Suppressor macrophage (primary cell): ENCODE measurements at regions not wholly inside any gene's neighbourhood (a gene's known extent, or its start where the extent isn't known, plus 50 kb on each side); places are given as distances from the start of the nearest gene placed in this dataset.

ENCODE experiments used
- DNase-seq, 4 experiments: peaks; one replicate each; pipeline ENCODE4 v3.0.0-alpha.2; 2020 to 2022

- no peak for DNase-seq
Measured at GRCh38 chr7:130897515-130898419, 163.8 kb upstream of the KLF14 start.

GRCh38 chr7:130899071-130899560 lies 165.1 kb upstream of the KLF14 start:
- DNase-seq = peak in 2 of 4 experiments; percentile 45 to 51

- DNase-seq = no peak
Measured at GRCh38 chr7:130899638-130900401, 165.8 kb upstream of the KLF14 start.

- peak in 2 of 4 experiments; percentile 34 to 44 for DNase-seq
Measured at GRCh38 chr7:130900471-130901076, 166.6 kb upstream of the KLF14 start.

- peak in 3 of 4 experiments; percentile 65 to 81 (median 77) for DNase-seq
Measured at GRCh38 chr7:130901209-130901783, 167.3 kb upstream of the KLF14 start.

GRCh38 chr7:130902755-130903357 lies 168.8 kb upstream of the KLF14 start:
- DNase-seq = no peak

- DNase-seq = peak; percentile 81 to 97 (median 88)
Measured at GRCh38 chr7:130903358-130903974, 169.5 kb upstream of the KLF14 start.

- peak in 3 of 4 experiments; percentile 39 to 61 (median 48) for DNase-seq
Measured at GRCh38 chr7:130904031-130904757, 170.2 kb upstream of the KLF14 start.

- no peak for DNase-seq
Measured at GRCh38 chr7:130904792-130905191, 170.8 kb upstream of the KLF14 start.

- DNase-seq = no peak
Measured at GRCh38 chr7:130906575-130906974, 172.6 kb upstream of the KLF14 start.

- no peak for DNase-seq
Measured at GRCh38 chr7:130907439-130907838, 173.4 kb upstream of the KLF14 start.

GRCh38 chr7:130908345-130909160 lies 174.5 kb upstream of the KLF14 start:
- no peak for DNase-seq

- no peak for DNase-seq
Measured at GRCh38 chr7:130909161-130909836, 175.3 kb upstream of the KLF14 start.

- peak in 3 of 4 experiments; percentile 36 to 77 (median 57) for DNase-seq
Measured at GRCh38 chr7:130909881-130910672, 176.1 kb upstream of the KLF14 start.

- DNase-seq = peak in 1 of 4 experiments; percentile 32
Measured at GRCh38 chr7:130910949-130911944, 177.2 kb upstream of the KLF14 start.

- no peak for DNase-seq
Measured at GRCh38 chr7:130912082-130912861, 178.3 kb upstream of the KLF14 start.
